Bronchial epithelial cell (primary cell): ENCODE measurements at regions not wholly inside any gene's neighbourhood (a gene's known extent, or its start where the extent isn't known, plus 50 kb on each side); places are given as distances from the start of the nearest gene placed in this dataset.

Source experiments
- DNase-seq: peaks from one replicate; pipeline ENCODE4 v3.0.0-alpha.2; 2010; ENCODE audit warnings: low read depth
- FAIRE-seq: peaks from 2 replicates; lab custom pipeline; 2011; peaks lifted over from hg19 to GRCh38; lab: Jason Lieb, UNC
- H3K27me3 ChIP-seq: 2 replicates; pipeline ENCODE4 v1.5.1; 2011; ENCODE audit warnings: low read length; ENCODE audit not compliant: control insufficient read depth, insufficient read depth
- H3K36me3 ChIP-seq: 2 replicates; pipeline ENCODE4 v1.5.1; 2011; ENCODE audit warnings: low read length; ENCODE audit not compliant: control insufficient read depth, insufficient read depth
- H3K4me3 ChIP-seq: 2 replicates; pipeline ENCODE4 v1.5.1; 2011; ENCODE audit warnings: mild to moderate bottlenecking, low read depth, low read length, control low read depth
- CTCF ChIP-seq: IDR thresholded peaks from 2 replicates; pipeline ENCODE4 v1.5.1; 2011; ENCODE audit warnings: mild to moderate bottlenecking, moderate library complexity, low read length, control low read depth, inconsistent platforms; ENCODE audit not compliant: insufficient read depth, severe bottlenecking

- peak; percentile 0 for DNase-seq
- FAIRE-seq, result no peak
- Histone ChIP-seq H3K4me3 (no peak overlapping the region), H3K27me3 (no peaks in the 10 kb centered on the region), H3K36me3 (no peaks in the 10 kb centered on the region)
- no peak for TF ChIP-seq CTCF
These were observed 396.6 kb downstream of the GABRB3 start for GRCh38 chr15:26376243-26376642.

GRCh38 chr15:26374806-26375205 is 398.1 kb downstream of the GABRB3 start:
- TF ChIP-seq CTCF, result no peak
- H3K4me3 ChIP-seq, result no peak overlapping the region
- FAIRE-seq (no peak), DNase-seq (no peak)
- H3K27me3 ChIP-seq, result no peaks in the 10 kb centered on the region
- H3K36me3 ChIP-seq, result no peaks in the 10 kb centered on the region

GRCh38 chr15:26372706-26373105 is 400.2 kb downstream of the GABRB3 start:
- no peak for TF ChIP-seq CTCF
- no peak overlapping the region for H3K4me3 ChIP-seq
- no peaks in the 10 kb centered on the region for H3K27me3 ChIP-seq
- H3K36me3 ChIP-seq, result no peaks in the 10 kb centered on the region
- DNase-seq, result no peak
- FAIRE-seq, result no peak

GRCh38 chr15:26365077-26365476 is 407.8 kb downstream of the GABRB3 start:
- TF ChIP-seq CTCF, result no peak
- H3K36me3 ChIP-seq, result no peaks in the 10 kb centered on the region
- DNase-seq (no peak), FAIRE-seq (no peak)
- no peaks in the 10 kb centered on the region for H3K27me3 ChIP-seq
- no peak overlapping the region for H3K4me3 ChIP-seq

- no peak for TF ChIP-seq CTCF
These were observed 413.0 kb downstream of the GABRB3 start for GRCh38 chr15:26359855-26360254.

GRCh38 chr15:26358708-26359107 is 414.2 kb downstream of the GABRB3 start:
- no peak overlapping the region for H3K4me3 ChIP-seq
- H3K27me3 ChIP-seq, result no peaks in the 10 kb centered on the region
- TF ChIP-seq CTCF, result no peak
- DNase-seq, result no peak
- no peaks in the 10 kb centered on the region for H3K36me3 ChIP-seq
- no peak for FAIRE-seq

More at GRCh38 chr15:26359855-26360254, 413.0 kb downstream of the GABRB3 start:
- no peak for FAIRE-seq
- Histone ChIP-seq H3K36me3 (no peaks in the 10 kb centered on the region), H3K27me3 (no peaks in the 10 kb centered on the region), H3K4me3 (no peak overlapping the region)
- DNase-seq, result no peak
